Heart right ventricle (tissue), 16 donors: ENCODE measurements at regions not wholly inside any gene's neighbourhood (a gene's known extent, or its start where the extent isn't known, plus 50 kb on each side); places are given as distances from the start of the nearest gene placed in this dataset.

Experiments used
- ATAC-seq, 8 donors: fragments of 200-7000 bp; cut with Tn5 transposase; one replicate each; pipeline ENCODE4 v1.9.1; 2020; ENCODE audit warnings: mild to moderate bottlenecking in 8 of 8, moderate library complexity in 8 of 8, moderate number of reproducible peaks in 1 of 8
- DNase-seq, 2 donors: peaks; one replicate each; pipeline ENCODE4 v3.0.0-alpha.2; 2020
- H3K27ac ChIP-seq, 10 donors: fragments of 200-600 bp; sonication (generic) in 2 of 10; one replicate each; pipeline versions ENCODE4 v1.5.0 to v1.8.0; 2020 to 2022; ENCODE audit warnings: mild to moderate bottlenecking in 3 of 10
- H3K27me3 ChIP-seq, 7 donors: fragments of 200-600 bp; one replicate each; pipeline ENCODE4 v1.8.0; 2021 to 2022; ENCODE audit warnings: mild to moderate bottlenecking in 2 of 7
- H3K36me3 ChIP-seq, 9 donors: fragments of 200-600 bp; sonication (generic) in 1 of 9; one replicate each; pipeline versions ENCODE4 v1.5.0 to v1.8.0; 2020 to 2022; ENCODE audit warnings: mild to moderate bottlenecking in 2 of 9
- H3K4me1 ChIP-seq, 9 donors: fragments of 200-600 bp; sonication (generic) in 1 of 9; one replicate each; pipeline versions ENCODE4 v1.5.0 to v1.8.0; 2020 to 2022; ENCODE audit warnings: mild to moderate bottlenecking in 4 of 9
- H3K4me3 ChIP-seq, 10 donors: fragments of 200-600 bp; sonication (generic) in 2 of 10; one replicate each; pipeline versions ENCODE4 v1.5.0 to v1.8.0; 2020 to 2022; ENCODE audit warnings: mild to moderate bottlenecking in 7 of 10, moderate library complexity in 2 of 10
- H3K9me3 ChIP-seq, 11 donors: fragments of 200-600 bp in 10 of 11; sonication (generic) in 2 of 11; one replicate each; pipeline versions ENCODE4 v1.5.0 to v1.8.0; 2013 to 2022; ENCODE audit warnings: mild to moderate bottlenecking in 2 of 11, control low read depth in 1 of 11, moderate library complexity in 1 of 11
- WGBS, 2 donors: extraction: QIAGEN DNeasy Blood & Tissue Kit; methylation state at CpG; one replicate each; pipeline ENCODE4 v1.1.7; 2013; ENCODE audit warnings: inconsistent platforms in 1 of 2; 5-methylcytosine and 5-hydroxymethylcytosine counted together
- intact Hi-C, 10 donors: fragments of 100-400 bp; cut with DNase I; formaldehyde crosslinking; loops; one replicate each; pipeline versions ENCODE4 v1.11.1 to v1.14.2; 2022
- TF ChIP-seq, protein P1 (sequence below), 9 donors: fragments of 200-600 bp; sonication (generic) in 2 of 9; IDR thresholded peaks; one replicate each; pipeline versions ENCODE4 v1.5.0 to v1.8.0; 2021 to 2022; ENCODE audit warnings: antibody characterized with exemption in 9 of 9, mild to moderate bottlenecking in 5 of 9, moderate library complexity in 1 of 9
- donor health status: Arrhythmogenic right ventricular cardiomyopathy.
- donor health status: ischemic (EF 13 %, LVEDD 7.1; RV severe dilation, severe dysfunction).
- donor health status: healthy with polysubstance abuse.
- donor health status: DM: no; HTN: yes; CAD: no.
- donor health status: DM: no; HTN: no; CAD: no.
- donor health status: ischemic (EF 25% LVEDD 6.9; RV normal size, moderate dysfunction).
- donor health status: ischemic (EF 25% LVEDD 5.7; RV mildly dilated, moderate dysfunction).
- donor health status: healthy.
- donor health status: DM: yes; HTN: yes; CAD: no.
- donor health status: Ischemic cardiomyopathy.
- donor health status: ischemic (EF 35%, LVEDD 5.7; RV mildly dilated, moderate dysfunction).
- donor health status: nonischemic (EF 11% LVEDD 7.7; RV severe dilation, severe dysfunction).
- donor health status: DM: yes; HTN: yes; CAD: no.
- donor health status: PGD.
- donor health status: ischemic (EF 29% LVEDD 5.4; RV normal size, mild dysfunction).
- donor health status: nonischemic (EF 23%, LVEDD 6.1; RV moderate dilation, normal function).

DNA sequence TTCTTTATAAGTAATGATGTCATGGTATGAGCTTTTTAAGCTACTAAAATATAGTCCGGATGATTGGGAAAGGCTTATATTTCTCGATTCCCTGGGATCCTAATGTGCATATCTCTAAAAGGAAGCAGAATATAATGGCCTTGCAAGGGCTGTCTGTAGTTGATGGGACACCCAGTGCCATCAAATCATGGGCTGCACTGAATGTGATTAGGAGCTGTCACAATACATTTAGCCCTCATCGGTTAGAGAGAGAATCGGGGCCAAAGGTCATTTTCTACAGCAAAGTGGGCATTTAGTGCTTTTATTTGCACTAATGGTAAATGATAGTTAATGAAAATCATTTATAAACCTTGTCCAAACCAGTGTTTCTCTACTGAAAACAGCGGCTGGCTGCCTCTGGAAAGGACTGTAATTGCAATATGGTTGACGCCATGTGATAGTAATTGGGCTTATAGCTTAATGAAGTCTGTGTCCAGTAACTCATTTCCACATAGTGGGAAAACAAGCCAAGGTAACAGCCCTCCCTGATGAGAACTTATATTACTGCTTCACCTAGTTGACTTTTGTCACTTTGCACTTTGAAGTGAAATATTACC lies 265.0 kb upstream of the AZI2 start:
- Histone ChIP-seq H3K4me1 (peaks cover 0 to 11% (median 0%) of the 10 kb centered on the region in 9 donors), H3K27me3 (no peaks in the 10 kb centered on the region), H3K9me3 (no peaks in the 10 kb centered on the region), H3K4me3 (no peak overlapping the region), H3K36me3 (no peaks in the 10 kb centered on the region), H3K27ac (peak overlapping the region in 1 of 10 donors; percentile 12)
- WGBS, 2 donors, result 92 to 97% methylated on average over 6 of the region's 6 CpGs
- no peak for DNase-seq
- no peak for ATAC-seq
- intact Hi-C loops, result no loop called here
- TF ChIP-seq, protein P1, sequence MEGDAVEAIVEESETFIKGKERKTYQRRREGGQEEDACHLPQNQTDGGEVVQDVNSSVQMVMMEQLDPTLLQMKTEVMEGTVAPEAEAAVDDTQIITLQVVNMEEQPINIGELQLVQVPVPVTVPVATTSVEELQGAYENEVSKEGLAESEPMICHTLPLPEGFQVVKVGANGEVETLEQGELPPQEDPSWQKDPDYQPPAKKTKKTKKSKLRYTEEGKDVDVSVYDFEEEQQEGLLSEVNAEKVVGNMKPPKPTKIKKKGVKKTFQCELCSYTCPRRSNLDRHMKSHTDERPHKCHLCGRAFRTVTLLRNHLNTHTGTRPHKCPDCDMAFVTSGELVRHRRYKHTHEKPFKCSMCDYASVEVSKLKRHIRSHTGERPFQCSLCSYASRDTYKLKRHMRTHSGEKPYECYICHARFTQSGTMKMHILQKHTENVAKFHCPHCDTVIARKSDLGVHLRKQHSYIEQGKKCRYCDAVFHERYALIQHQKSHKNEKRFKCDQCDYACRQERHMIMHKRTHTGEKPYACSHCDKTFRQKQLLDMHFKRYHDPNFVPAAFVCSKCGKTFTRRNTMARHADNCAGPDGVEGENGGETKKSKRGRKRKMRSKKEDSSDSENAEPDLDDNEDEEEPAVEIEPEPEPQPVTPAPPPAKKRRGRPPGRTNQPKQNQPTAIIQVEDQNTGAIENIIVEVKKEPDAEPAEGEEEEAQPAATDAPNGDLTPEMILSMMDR (IDR thresholded peaks at IDR 0.05), result no peak

DNA sequence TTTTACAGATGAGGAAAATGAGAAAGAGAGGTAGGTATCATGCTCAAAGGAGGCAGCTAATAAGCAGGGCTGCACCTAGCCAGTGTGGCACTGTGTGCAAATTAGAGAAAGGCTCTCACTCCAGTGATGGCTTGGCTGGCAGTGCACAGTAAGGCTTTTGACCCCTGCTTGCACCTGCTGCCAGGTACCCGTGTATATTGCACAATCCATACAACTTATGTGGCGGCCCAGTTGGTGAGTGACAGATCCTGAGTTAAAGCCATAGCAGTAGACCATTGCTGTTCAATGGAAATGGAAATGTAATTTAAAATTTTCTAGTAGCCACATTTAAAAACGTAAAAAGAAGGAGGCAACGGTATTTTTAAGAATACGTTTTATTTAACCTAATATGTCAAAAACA lies 266.4 kb upstream of the AZI2 start:
- Histone ChIP-seq H3K27me3 (no peaks in the 10 kb centered on the region), H3K9me3 (no peaks in the 10 kb centered on the region), H3K4me3 (no peak overlapping the region), H3K36me3 (no peaks in the 10 kb centered on the region), H3K4me1 (peaks cover 0 to 11% (median 0%) of the 10 kb centered on the region in 9 donors), H3K27ac (no peak overlapping the region)
- TF ChIP-seq, protein P1 (IDR thresholded peaks at IDR 0.05), result no peak
- ATAC-seq (no peak), DNase-seq (no peak)
- 86 to 95% methylated on average over 5 of the region's 5 CpGs for WGBS, 2 donors
- intact Hi-C loops, result no loop called here

DNA sequence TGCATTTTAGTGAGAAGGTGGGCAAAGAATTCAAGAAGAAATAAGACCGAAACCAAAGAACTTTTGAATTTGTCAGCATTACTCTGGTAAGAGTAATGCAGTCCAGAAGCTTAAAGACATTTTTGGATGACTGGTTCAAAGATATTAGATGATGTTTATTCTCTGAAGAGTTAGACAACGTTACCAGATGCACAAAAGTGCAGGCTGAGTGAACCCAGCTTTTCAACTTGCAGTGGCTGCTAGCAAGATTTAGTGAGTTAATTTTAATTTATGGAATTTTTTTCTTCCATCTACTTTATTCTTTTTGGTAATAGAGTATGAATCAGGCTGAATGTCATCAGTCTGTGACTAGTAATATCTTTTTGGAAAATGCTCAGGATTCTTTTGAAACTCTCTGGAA lies 267.3 kb upstream of the AZI2 start:
- Histone ChIP-seq H3K9me3 (no peaks in the 10 kb centered on the region), H3K4me1 (peaks cover 0 to 11% (median 0%) of the 10 kb centered on the region in 9 donors), H3K4me3 (no peak overlapping the region), H3K27ac (no peak overlapping the region), H3K36me3 (no peaks in the 10 kb centered on the region), H3K27me3 (no peaks in the 10 kb centered on the region)
- 61 to 75% methylated on average over 2 of the region's 2 CpGs for WGBS, 2 donors
- no peak for DNase-seq
- intact Hi-C loops, result no loop called here
- TF ChIP-seq, protein P1 (IDR thresholded peaks at IDR 0.05), result no peak
- no peak for ATAC-seq

DNA sequence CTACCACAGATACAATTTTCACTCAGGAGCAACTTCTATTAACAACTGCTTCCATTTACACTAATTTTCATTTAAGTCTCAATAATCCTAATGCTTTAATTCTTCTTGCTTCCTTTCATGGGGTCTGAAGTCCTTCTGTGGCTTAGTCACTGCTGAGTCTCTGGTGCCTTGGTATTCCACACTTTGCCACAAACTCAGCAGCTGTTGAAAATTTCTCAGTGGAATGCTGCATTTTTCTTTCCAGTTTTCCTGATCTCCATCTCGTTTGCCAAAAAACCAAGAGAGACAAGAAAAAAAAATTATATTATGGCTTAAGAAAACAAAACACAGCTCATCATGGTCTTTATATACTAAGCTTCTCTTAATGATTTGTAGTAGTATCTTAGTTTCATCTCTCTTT lies 269.2 kb upstream of the AZI2 start:
- 32 to 47% methylated on average over 1 of the region's 1 CpG for WGBS, 2 donors
- no peak for ATAC-seq
- intact Hi-C loops, result no loop called here

More for the DNA sequence above, 269.2 kb upstream of the AZI2 start:
- DNase-seq, result no peak
- no peaks in the 10 kb centered on the region for H3K4me1 ChIP-seq
- H3K36me3 ChIP-seq, result no peaks in the 10 kb centered on the region
- TF ChIP-seq, protein P1 (IDR thresholded peaks at IDR 0.05), result no peak
- no peak overlapping the region for H3K4me3 ChIP-seq
- H3K9me3 ChIP-seq, result no peaks in the 10 kb centered on the region
- no peak overlapping the region for H3K27ac ChIP-seq
- no peaks in the 10 kb centered on the region for H3K27me3 ChIP-seq
